ENCODE measurements at regions not wholly inside any gene's neighbourhood (a gene's known extent, or its start where the extent isn't known, plus 50 kb on each side); places are given as distances from the start of the nearest gene placed in this dataset.

- Mint-ChIP-seq H3K4me3 (ENCODE audit: unreplicated experiment) (no peak overlapping the region), H3K4me1 (ENCODE audit: unreplicated experiment) (no peaks in the 10 kb centered on the region), H3K9me3 (ENCODE audit: unreplicated experiment) (peaks cover 5% of the 10 kb centered on the region), H3K36me3 (ENCODE audit: unreplicated experiment) (no peaks in the 10 kb centered on the region), H3K27me3 (ENCODE audit: unreplicated experiment) (no peaks in the 10 kb centered on the region), H3K27ac (ENCODE audit: unreplicated experiment) (no peak overlapping the region)
- TF ChIP-seq CTCF (IDR thresholded peaks at IDR 0.05), result no peak
- no peak for DNase-seq (ENCODE audit: extremely low spot score, unreplicated experiment)
These were observed 607.2 kb upstream of the CLINT1 start for GRCh38 chr5:158466191-158466590.

- Mint-ChIP-seq H3K4me3 (ENCODE audit: unreplicated experiment) (no peak overlapping the region), H3K4me1 (ENCODE audit: unreplicated experiment) (no peaks in the 10 kb centered on the region), H3K36me3 (ENCODE audit: unreplicated experiment) (no peaks in the 10 kb centered on the region), H3K27ac (ENCODE audit: unreplicated experiment) (no peak overlapping the region), H3K9me3 (ENCODE audit: unreplicated experiment) (peaks cover 5% of the 10 kb centered on the region), H3K27me3 (ENCODE audit: unreplicated experiment) (no peaks in the 10 kb centered on the region)
- TF ChIP-seq CTCF (IDR thresholded peaks at IDR 0.05), result no peak
- DNase-seq (ENCODE audit: extremely low spot score, unreplicated experiment), result no peak
These were observed 606.4 kb upstream of the CLINT1 start for GRCh38 chr5:158465086-158465972.

- TF ChIP-seq CTCF (IDR thresholded peaks at IDR 0.05), result no peak
- peaks cover 5% of the 10 kb centered on the region for H3K9me3 Mint-ChIP-seq (ENCODE audit: unreplicated experiment)
- H3K36me3 Mint-ChIP-seq (ENCODE audit: unreplicated experiment), result no peaks in the 10 kb centered on the region
- no peak overlapping the region for H3K27ac Mint-ChIP-seq (ENCODE audit: unreplicated experiment)
- no peaks in the 10 kb centered on the region for H3K4me1 Mint-ChIP-seq (ENCODE audit: unreplicated experiment)
- DNase-seq (ENCODE audit: extremely low spot score, unreplicated experiment), result no peak
- no peaks in the 10 kb centered on the region for H3K27me3 Mint-ChIP-seq (ENCODE audit: unreplicated experiment)
- H3K4me3 Mint-ChIP-seq (ENCODE audit: unreplicated experiment), result no peak overlapping the region
These were observed 605.4 kb upstream of the CLINT1 start for GRCh38 chr5:158464383-158464782.

- Mint-ChIP-seq H3K27me3 (ENCODE audit: unreplicated experiment) (no peaks in the 10 kb centered on the region), H3K9me3 (ENCODE audit: unreplicated experiment) (peaks cover 2% of the 10 kb centered on the region), H3K36me3 (ENCODE audit: unreplicated experiment) (no peaks in the 10 kb centered on the region), H3K27ac (ENCODE audit: unreplicated experiment) (no peak overlapping the region), H3K4me3 (ENCODE audit: unreplicated experiment) (no peak overlapping the region), H3K4me1 (ENCODE audit: unreplicated experiment) (no peaks in the 10 kb centered on the region)
- no peak for TF ChIP-seq CTCF (IDR thresholded peaks at IDR 0.05)
- no peak for DNase-seq (ENCODE audit: extremely low spot score, unreplicated experiment)
These were observed 605.0 kb upstream of the CLINT1 start for GRCh38 chr5:158463938-158464337.

GRCh38 chr5:158463188-158463587 lies 604.2 kb upstream of the CLINT1 start:
- no peak for TF ChIP-seq CTCF (IDR thresholded peaks at IDR 0.05)
- Mint-ChIP-seq H3K4me1 (ENCODE audit: unreplicated experiment) (no peaks in the 10 kb centered on the region), H3K36me3 (ENCODE audit: unreplicated experiment) (no peaks in the 10 kb centered on the region), H3K4me3 (ENCODE audit: unreplicated experiment) (no peak overlapping the region), H3K27ac (ENCODE audit: unreplicated experiment) (no peak overlapping the region), H3K27me3 (ENCODE audit: unreplicated experiment) (no peaks in the 10 kb centered on the region), H3K9me3 (ENCODE audit: unreplicated experiment) (no peaks in the 10 kb centered on the region)
- no peak for DNase-seq (ENCODE audit: extremely low spot score, unreplicated experiment)
